Activated CD8-positive, alpha-beta memory T cell treated with anti-CD3 and anti-CD28 coated beads for 36 hours (primary cell): ENCODE measurements at regions not wholly inside any gene's neighbourhood (a gene's known extent, or its start where the extent isn't known, plus 50 kb on each side); places are given as distances from the start of the nearest gene placed in this dataset.
"Not testable (repeated sequence)": the region's sequence is repeated elsewhere in the genome, so short reads cannot be mapped to it uniquely, and the experiment has no call there.

ENCODE experiments used
- CTCF ChIA-PET: fragments of 350-600 bp; sonication (Branson Sonifier 250); formaldehyde crosslinking; loops from one replicate; lab custom pipeline; 2021; ENCODE audit warnings: antibody characterized with exemption; lab: Charles Lee
- POLR2A ChIA-PET: fragments of 350-600 bp; sonication (Branson Sonifier 250); formaldehyde crosslinking; loops from one replicate; lab custom pipeline; 2021; ENCODE audit warnings: antibody characterized with exemption; lab: Charles Lee

- POLR2A ChIA-PET, result no interaction called here
These were observed 285.9 kb downstream of the ALDH8A1 start for GRCh38 chr6:134663800-134664535.

GRCh38 chr6:134663356-134663755 is 286.5 kb downstream of the ALDH8A1 start:
- ChIA-PET CTCF (no interaction called here), POLR2A (no interaction called here)

More at GRCh38 chr6:134663800-134664535, 285.9 kb downstream of the ALDH8A1 start:
- CTCF ChIA-PET, result no interaction called here

- ChIA-PET POLR2A (no interaction called here), CTCF (no interaction called here)
These were observed 287.7 kb downstream of the ALDH8A1 start for GRCh38 chr6:134662077-134662700.

GRCh38 chr6:134659885-134660284 is 290.0 kb downstream of the ALDH8A1 start:
- POLR2A ChIA-PET, CTCF ChIA-PET: not testable (repeated sequence)

- POLR2A ChIA-PET, result no interaction called here
- CTCF ChIA-PET, result interaction anchor here (0.5 kb wide), 1 partner anchor 144 kb away, joined by 3 read pairs; no protein-coding TSS in a partner anchor
These were observed 291.3 kb downstream of the ALDH8A1 start for GRCh38 chr6:134658596-134658995.

- POLR2A ChIA-PET, result no interaction called here
- CTCF ChIA-PET, result interaction anchor here (0.5 kb wide), 1 partner anchor 145 kb away, joined by 3 read pairs; no protein-coding TSS in a partner anchor
These were observed 292.0 kb downstream of the ALDH8A1 start for GRCh38 chr6:134657751-134658527.

GRCh38 chr6:134657343-134657742 is 292.6 kb downstream of the ALDH8A1 start:
- POLR2A ChIA-PET, result no interaction called here
- CTCF ChIA-PET, result interaction anchor here (0.5 kb wide), 1 partner anchor 170 kb away, joined by 3 read pairs; no protein-coding TSS in a partner anchor

GRCh38 chr6:134654751-134655150 is 295.1 kb downstream of the ALDH8A1 start:
- ChIA-PET CTCF (interaction anchor here (0.7 kb wide), 1 partner anchor 181 kb away, joined by 3 read pairs; no protein-coding TSS in a partner anchor), POLR2A (no interaction called here)

GRCh38 chr6:134651519-134651918 is 298.4 kb downstream of the ALDH8A1 start:
- POLR2A ChIA-PET, result no interaction called here
- CTCF ChIA-PET, result no interaction called here

GRCh38 chr6:134647861-134648260 is 302.0 kb downstream of the ALDH8A1 start:
- POLR2A ChIA-PET, result no interaction called here
- CTCF ChIA-PET, result no interaction called here

GRCh38 chr6:134642819-134643218 is 307.1 kb downstream of the ALDH8A1 start:
- POLR2A ChIA-PET, result no interaction called here
- CTCF ChIA-PET, result no interaction called here

GRCh38 chr6:134642279-134642678 is 307.6 kb downstream of the ALDH8A1 start:
- ChIA-PET POLR2A (no interaction called here), CTCF (interaction anchor here (1.0 to 2.1 kb wide), 3 partner anchors 206 to 468 kb away, joined by 3 to 7 read pairs (median 6); no protein-coding TSS in a partner anchor)

- CTCF ChIA-PET, result interaction anchor here (0.7 to 2.1 kb wide), 11 partner anchors 8 to 485 kb away, joined by 3 to 7 read pairs (median 4); no protein-coding TSS in a partner anchor
- POLR2A ChIA-PET, result interaction anchor here (0.6 kb wide), 1 partner anchor 466 kb away, joined by 3 read pairs; no protein-coding TSS in a partner anchor
These were observed 308.9 kb downstream of the ALDH8A1 start for GRCh38 chr6:134640975-134641429.

- CTCF ChIA-PET, result interaction anchor here (0.7 to 2.1 kb wide), 11 partner anchors 12 to 484 kb away, joined by 3 to 10 read pairs (median 5); no protein-coding TSS in a partner anchor
- POLR2A ChIA-PET, result interaction anchor here (0.6 kb wide), 1 partner anchor 466 kb away, joined by 3 read pairs; no protein-coding TSS in a partner anchor
These were observed 309.7 kb downstream of the ALDH8A1 start for GRCh38 chr6:134640229-134640628.

GRCh38 chr6:134637847-134638437 is 312.0 kb downstream of the ALDH8A1 start:
- CTCF ChIA-PET, result interaction anchor here (0.6 to 2.0 kb wide), 4 partner anchors 96 to 481 kb away, joined by 3 to 10 read pairs (median 3); no protein-coding TSS in a partner anchor
- POLR2A ChIA-PET, result no interaction called here

- POLR2A ChIA-PET, result no interaction called here
These were observed 312.6 kb downstream of the ALDH8A1 start for GRCh38 chr6:134637282-134637681.

GRCh38 chr6:134636186-134636799 is 313.6 kb downstream of the ALDH8A1 start:
- POLR2A ChIA-PET, result no interaction called here

More at GRCh38 chr6:134637282-134637681, 312.6 kb downstream of the ALDH8A1 start:
- CTCF ChIA-PET, result no interaction called here

GRCh38 chr6:134634966-134635365 is 314.9 kb downstream of the ALDH8A1 start:
- ChIA-PET CTCF (interaction anchor here (1.3 kb wide), 1 partner anchor 457 kb away, joined by 3 read pairs; no protein-coding TSS in a partner anchor), POLR2A (no interaction called here)

More at GRCh38 chr6:134636186-134636799, 313.6 kb downstream of the ALDH8A1 start:
- CTCF ChIA-PET, result interaction anchor here (1.3 kb wide), 1 partner anchor 458 kb away, joined by 3 read pairs; no protein-coding TSS in a partner anchor
